Lower leg skin (tissue), 3 donors: ENCODE measurements at regions not wholly inside any gene's neighbourhood (a gene's known extent, or its start where the extent isn't known, plus 50 kb on each side); places are given as distances from the start of the nearest gene placed in this dataset.

Source experiments
- CTCF ChIP-seq, 3 donors: fragments of 450-650 bp; IDR thresholded peaks; one replicate each; pipeline ENCODE4 v1.5.1; 2016; ENCODE audit warnings: antibody characterized with exemption in 3 of 3, mild to moderate bottlenecking in 3 of 3, moderate library complexity in 2 of 3
- POLR2A ChIP-seq, 2 donors: fragments of 450-650 bp; IDR thresholded peaks; one replicate each; pipeline ENCODE4 v1.6.1; 2016 to 2017; ENCODE audit warnings: antibody characterized with exemption in 2 of 2, mild to moderate bottlenecking in 1 of 2, moderate library complexity in 1 of 2

- TF ChIP-seq CTCF (IDR thresholded peaks at IDR 0.05) (no peak), POLR2A (IDR thresholded peaks at IDR 0.05) (no peak)
Observed at GRCh38 chr22:47837703-47838102, 1075.3 kb downstream of the TBC1D22A start.
